ENCODE measurements at regions not wholly inside any gene's neighbourhood (a gene's known extent, or its start where the extent isn't known, plus 50 kb on each side); places are given as distances from the start of the nearest gene placed in this dataset.

DNA sequence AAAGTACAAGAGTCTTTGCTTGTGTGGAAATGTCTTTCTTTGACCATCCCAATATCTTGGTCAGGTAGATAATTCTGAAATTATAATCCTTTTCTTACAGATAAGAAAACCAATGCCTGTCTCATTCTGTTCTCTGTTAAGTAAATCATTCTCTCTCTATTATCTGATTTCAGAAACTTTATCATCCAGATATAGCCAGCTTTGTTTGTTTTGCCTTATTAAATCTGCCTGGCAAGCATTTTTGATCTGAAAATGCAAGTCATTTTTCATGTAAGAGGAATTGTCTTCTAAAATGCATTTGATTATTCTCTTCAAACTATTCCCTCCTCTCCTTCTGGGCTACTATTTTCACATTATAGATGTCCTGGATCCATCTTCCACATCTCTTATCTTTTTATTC lies 625.5 kb downstream of the CCDC171 start:
- no peaks in the 10 kb centered on the region for H3K36me3 Mint-ChIP-seq (ENCODE audit: unreplicated experiment)
- peaks cover 7% of the 10 kb centered on the region for H3K9me3 Mint-ChIP-seq (ENCODE audit: unreplicated experiment)
- no peaks in the 10 kb centered on the region for H3K27me3 Mint-ChIP-seq (ENCODE audit: unreplicated experiment)
- TF ChIP-seq, protein P1, sequence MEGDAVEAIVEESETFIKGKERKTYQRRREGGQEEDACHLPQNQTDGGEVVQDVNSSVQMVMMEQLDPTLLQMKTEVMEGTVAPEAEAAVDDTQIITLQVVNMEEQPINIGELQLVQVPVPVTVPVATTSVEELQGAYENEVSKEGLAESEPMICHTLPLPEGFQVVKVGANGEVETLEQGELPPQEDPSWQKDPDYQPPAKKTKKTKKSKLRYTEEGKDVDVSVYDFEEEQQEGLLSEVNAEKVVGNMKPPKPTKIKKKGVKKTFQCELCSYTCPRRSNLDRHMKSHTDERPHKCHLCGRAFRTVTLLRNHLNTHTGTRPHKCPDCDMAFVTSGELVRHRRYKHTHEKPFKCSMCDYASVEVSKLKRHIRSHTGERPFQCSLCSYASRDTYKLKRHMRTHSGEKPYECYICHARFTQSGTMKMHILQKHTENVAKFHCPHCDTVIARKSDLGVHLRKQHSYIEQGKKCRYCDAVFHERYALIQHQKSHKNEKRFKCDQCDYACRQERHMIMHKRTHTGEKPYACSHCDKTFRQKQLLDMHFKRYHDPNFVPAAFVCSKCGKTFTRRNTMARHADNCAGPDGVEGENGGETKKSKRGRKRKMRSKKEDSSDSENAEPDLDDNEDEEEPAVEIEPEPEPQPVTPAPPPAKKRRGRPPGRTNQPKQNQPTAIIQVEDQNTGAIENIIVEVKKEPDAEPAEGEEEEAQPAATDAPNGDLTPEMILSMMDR (IDR thresholded peaks at IDR 0.05) = no peak
- H3K4me1 Mint-ChIP-seq (ENCODE audit: unreplicated experiment) = peaks cover 14% of the 10 kb centered on the region
- no peak overlapping the region for H3K27ac Mint-ChIP-seq (ENCODE audit: unreplicated experiment)
- H3K4me3 Mint-ChIP-seq (ENCODE audit: unreplicated experiment) = no peak overlapping the region
- no peak for DNase-seq (ENCODE audit: extremely low spot score, unreplicated experiment)

DNA sequence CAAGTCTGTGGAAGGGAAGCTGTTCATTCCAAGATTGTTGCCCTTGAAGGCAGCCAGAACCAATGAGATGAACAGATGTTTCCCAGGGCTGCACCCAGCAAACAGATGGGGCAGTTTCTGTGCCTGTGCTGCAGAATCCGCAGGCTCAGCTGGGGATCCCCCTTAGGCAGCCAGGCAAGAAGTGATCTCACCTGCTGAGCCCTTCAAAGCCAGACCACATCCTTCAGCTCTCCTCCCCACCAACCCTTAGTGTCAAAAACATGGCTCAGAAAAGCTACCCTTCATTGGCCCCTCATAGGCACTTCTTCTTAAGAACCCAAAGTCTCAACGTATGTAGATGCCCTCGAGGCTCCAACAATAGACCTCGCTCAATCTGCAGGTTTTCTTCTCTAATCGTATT lies 626.7 kb downstream of the CCDC171 start:
- no peak overlapping the region for H3K27ac Mint-ChIP-seq (ENCODE audit: unreplicated experiment)
- peaks cover 13% of the 10 kb centered on the region for H3K4me1 Mint-ChIP-seq (ENCODE audit: unreplicated experiment)

DNA sequence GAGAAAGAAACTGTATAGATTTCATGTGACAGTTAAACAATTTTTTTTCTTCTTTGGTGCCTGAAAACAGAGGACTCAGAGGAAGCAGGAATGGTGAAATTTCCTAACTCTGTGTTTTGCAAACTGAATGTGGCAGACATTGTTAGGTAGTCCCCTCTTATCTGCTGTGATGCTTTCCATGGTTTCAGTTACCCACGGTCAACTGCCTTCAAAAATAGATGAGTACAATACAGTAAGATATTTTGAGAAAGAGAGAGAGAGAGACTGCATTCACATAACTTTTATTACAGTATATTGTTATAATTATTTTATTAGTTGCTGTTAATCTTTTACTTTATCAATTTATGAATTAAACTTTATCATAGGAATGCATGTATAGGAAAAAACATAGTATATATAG lies 627.2 kb downstream of the CCDC171 start:
- peaks cover 13% of the 10 kb centered on the region for H3K4me1 Mint-ChIP-seq (ENCODE audit: unreplicated experiment)
- H3K9me3 Mint-ChIP-seq (ENCODE audit: unreplicated experiment) = peaks cover 7% of the 10 kb centered on the region
- TF ChIP-seq, protein P1 (IDR thresholded peaks at IDR 0.05) = no peak
- H3K36me3 Mint-ChIP-seq (ENCODE audit: unreplicated experiment) = no peaks in the 10 kb centered on the region
- no peak overlapping the region for H3K27ac Mint-ChIP-seq (ENCODE audit: unreplicated experiment)
- H3K27me3 Mint-ChIP-seq (ENCODE audit: unreplicated experiment) = no peaks in the 10 kb centered on the region
- H3K4me3 Mint-ChIP-seq (ENCODE audit: unreplicated experiment) = no peak overlapping the region
- no peak for DNase-seq (ENCODE audit: extremely low spot score, unreplicated experiment)

More for the DNA sequence above, 626.7 kb downstream of the CCDC171 start:
- Mint-ChIP-seq H3K9me3 (ENCODE audit: unreplicated experiment) (peaks cover 7% of the 10 kb centered on the region), H3K4me3 (ENCODE audit: unreplicated experiment) (no peak overlapping the region), H3K27me3 (ENCODE audit: unreplicated experiment) (no peaks in the 10 kb centered on the region), H3K36me3 (ENCODE audit: unreplicated experiment) (no peaks in the 10 kb centered on the region)
- TF ChIP-seq, protein P1 (IDR thresholded peaks at IDR 0.05) = no peak
- no peak for DNase-seq (ENCODE audit: extremely low spot score, unreplicated experiment)

DNA sequence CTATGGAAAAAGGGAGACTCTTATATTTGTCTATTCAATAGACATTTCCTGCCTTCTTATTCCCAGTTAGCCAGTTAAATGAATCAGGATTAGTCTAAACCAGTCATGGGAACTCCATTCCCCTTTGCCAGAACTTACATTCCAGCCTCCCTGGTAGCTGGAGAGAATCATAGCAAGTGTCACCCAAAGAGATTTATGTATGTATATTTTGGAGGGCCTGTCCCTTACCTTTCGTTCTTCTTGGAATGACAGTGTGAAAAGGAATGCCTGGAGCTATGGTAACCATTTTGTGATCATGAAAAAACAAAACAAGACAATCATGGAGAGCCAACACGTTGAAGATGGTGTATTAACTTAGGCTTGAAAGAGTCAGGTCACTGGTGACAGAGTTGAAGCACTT lies 627.7 kb downstream of the CCDC171 start:
- Mint-ChIP-seq H3K27ac (ENCODE audit: unreplicated experiment) (no peak overlapping the region), H3K4me3 (ENCODE audit: unreplicated experiment) (no peak overlapping the region), H3K36me3 (ENCODE audit: unreplicated experiment) (no peaks in the 10 kb centered on the region), H3K4me1 (ENCODE audit: unreplicated experiment) (peaks cover 13% of the 10 kb centered on the region), H3K9me3 (ENCODE audit: unreplicated experiment) (peaks cover 7% of the 10 kb centered on the region), H3K27me3 (ENCODE audit: unreplicated experiment) (no peaks in the 10 kb centered on the region)
- no peak for DNase-seq (ENCODE audit: extremely low spot score, unreplicated experiment)
- TF ChIP-seq, protein P1 (IDR thresholded peaks at IDR 0.05) = no peak

DNA sequence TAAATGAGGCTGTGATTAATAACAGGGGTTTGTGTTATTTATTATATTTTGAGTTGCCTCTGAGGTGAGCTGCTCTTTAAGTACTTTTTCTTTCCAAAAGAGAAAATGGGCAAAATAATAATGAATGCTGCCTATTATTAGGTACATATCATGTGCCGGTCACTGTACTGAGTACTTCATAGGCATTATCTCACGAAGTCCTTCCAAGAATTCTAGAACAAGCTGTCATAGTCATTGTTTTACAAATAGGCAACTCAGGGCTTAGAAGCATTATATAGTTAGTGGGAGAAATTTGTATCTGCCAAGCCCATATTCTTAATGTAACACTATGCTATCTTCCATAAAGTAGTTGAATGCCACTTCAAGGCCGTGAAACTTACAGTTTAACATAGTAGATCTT lies 628.7 kb downstream of the CCDC171 start:
- H3K4me3 Mint-ChIP-seq (ENCODE audit: unreplicated experiment) = no peak overlapping the region
- H3K27ac Mint-ChIP-seq (ENCODE audit: unreplicated experiment) = no peak overlapping the region
- peaks cover 7% of the 10 kb centered on the region for H3K9me3 Mint-ChIP-seq (ENCODE audit: unreplicated experiment)
- peaks cover 13% of the 10 kb centered on the region for H3K4me1 Mint-ChIP-seq (ENCODE audit: unreplicated experiment)
- no peak for DNase-seq (ENCODE audit: extremely low spot score, unreplicated experiment)
- TF ChIP-seq, protein P1 (IDR thresholded peaks at IDR 0.05) = no peak
- no peaks in the 10 kb centered on the region for H3K36me3 Mint-ChIP-seq (ENCODE audit: unreplicated experiment)
- H3K27me3 Mint-ChIP-seq (ENCODE audit: unreplicated experiment) = no peaks in the 10 kb centered on the region

Data from osteocyte (in vitro differentiated cells).